ENCODE measurements at regions not wholly inside any gene's neighbourhood (a gene's known extent, or its start where the extent isn't known, plus 50 kb on each side); places are given as distances from the start of the nearest gene placed in this dataset.

DNA sequence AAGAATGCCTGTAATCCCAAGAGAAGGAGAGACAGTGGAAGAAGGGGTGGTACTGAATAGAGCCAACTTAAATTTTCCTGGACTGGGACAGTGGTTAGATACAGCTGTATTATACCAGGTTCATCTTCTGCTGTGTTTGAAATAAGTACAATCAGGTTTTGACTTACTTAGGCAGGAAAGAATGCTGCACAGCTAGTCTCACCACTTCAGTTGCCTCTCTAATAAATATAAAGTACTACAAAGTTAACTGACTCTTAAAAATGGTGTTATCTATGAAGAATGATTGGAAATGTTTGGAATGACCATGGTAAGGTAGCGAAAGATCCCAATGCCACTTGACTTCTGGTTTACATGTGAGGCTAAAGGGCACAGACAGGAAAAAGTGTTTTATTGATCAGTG is 652.1 kb downstream of the NOVA1 start:
- DNase-seq, result no peak

DNA sequence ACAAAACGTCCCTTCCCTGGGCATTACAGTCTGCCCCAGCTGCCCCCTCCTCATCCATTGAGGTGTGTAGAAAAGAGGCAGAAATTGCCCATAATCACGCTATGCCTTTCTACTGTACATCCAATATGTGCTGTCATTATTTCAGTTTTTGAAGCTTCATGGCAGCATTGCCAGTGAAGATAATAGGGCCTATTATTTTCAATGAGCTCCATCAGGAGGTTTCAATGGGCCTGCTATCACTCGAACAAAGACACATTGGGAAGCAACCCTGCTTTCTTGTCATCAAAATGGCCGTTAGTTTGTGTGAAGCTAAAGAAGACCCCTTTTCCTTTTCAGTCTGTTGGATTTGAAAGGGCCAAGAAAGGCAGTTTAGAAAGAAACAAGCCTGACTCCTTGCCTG is 653.8 kb downstream of the NOVA1 start:
- DNase-seq, result no peak

DNA sequence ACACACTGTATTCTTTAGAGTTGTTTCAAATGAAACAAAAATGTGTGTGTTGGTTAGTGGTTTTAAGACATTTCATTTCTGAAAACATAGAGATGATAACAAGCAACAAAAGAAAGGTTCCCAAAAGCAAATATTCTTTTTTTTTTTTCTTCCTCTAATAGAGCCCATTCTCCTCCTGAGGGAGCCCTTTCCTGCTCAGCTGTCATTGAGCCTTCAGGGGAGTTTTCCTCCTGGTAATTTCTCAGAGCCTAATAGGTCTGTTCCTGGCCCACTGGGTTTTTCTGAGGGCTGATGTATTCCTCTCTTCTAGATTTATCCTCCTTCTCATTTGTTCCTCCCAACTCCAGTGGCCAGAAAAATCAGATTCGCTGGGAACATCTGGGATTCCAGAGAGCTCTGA is 654.5 kb downstream of the NOVA1 start:
- no peak for DNase-seq

DNA sequence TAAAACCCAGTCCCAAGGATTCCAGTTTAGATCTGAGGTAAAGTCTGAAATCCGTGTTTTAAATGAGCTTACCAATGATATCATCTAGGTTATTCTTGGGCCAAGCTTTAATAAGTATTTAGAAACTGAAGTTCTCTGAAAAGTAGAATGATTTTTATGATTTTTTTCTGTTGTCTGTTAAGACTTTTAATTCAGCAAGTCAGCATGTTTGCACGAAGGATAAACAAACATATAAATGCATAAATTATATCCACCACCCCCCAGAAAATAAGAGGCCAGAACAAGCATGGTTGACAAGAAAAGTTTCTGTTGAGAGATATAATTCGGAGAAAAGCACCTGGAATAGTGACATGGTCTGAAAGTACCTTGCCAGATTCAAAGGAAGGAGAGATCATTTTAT is 655.7 kb downstream of the NOVA1 start:
- DNase-seq, result no peak

DNA sequence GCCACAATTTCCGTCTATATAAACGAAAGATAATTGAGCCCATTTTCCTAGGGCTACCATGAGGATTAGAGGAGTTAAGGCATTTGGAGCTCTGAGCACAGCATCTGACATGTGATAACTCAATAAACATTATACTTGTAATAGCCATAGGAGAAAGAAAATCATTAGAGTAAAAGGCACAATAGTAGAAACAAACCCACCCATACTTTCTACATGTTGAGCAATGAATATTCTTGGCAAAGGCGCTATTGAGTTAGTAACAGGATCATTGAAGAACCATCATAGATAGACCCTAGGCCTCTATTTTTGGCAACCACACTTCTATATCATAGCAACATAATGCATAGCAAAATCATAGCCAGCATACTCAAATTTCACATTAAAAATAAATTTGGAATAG is 664.1 kb downstream of the NOVA1 start:
- no peak for DNase-seq

DNA sequence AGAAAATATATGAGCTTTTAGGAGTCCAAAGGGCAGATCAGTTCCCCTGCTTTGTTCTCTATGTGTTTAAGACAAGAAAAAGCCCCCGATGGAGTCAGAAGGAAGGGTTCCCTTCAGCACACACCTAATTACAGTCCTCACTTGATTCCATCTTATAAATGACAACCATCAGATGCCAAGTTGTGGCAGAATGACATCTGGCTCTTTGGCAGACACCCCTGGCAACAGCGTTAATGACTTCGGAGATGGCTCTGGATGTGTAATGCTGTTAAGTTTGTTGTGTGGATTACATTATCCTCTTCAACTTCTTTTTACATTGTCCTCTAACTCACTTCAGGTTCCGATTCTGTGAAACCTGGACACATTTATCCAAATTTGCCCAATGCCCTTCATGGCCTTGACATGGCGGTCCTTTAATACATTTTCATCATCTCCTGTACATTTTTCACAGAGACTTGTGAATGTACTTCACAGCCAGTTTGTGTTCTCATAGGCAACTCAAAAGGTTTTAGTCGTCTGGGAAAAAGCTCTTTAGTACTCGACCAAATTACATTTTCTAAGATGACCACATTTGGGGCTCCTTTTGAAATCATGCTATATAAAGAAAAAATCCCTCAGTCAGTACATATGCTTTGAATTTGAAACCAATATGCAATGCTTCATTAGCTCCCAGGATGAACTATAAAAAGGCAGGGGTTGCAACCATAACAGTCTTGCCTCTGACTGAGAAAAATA is 667.8 kb downstream of the NOVA1 start:
- no peak for DNase-seq

DNA sequence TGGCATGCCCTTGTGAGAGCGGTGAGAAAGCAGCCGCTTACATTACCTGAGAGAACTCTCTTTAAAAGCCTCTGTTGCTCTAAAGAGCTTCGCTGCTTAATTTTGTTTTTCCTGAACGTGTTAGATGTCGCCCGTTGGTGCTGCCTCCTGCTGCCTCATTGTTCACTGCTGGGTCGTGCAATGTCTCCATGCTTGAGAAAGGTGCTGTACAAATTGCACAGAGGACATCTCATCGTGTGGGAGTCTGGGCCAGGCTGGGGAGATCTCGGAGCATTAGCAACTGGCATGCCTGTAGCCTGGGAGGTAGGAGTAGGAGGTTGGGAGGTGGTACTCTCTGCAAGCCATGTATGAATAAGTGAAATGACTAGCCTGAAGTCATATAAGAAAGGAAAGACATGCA is 686.0 kb downstream of the NOVA1 start:
- DNase-seq, result no peak

DNA sequence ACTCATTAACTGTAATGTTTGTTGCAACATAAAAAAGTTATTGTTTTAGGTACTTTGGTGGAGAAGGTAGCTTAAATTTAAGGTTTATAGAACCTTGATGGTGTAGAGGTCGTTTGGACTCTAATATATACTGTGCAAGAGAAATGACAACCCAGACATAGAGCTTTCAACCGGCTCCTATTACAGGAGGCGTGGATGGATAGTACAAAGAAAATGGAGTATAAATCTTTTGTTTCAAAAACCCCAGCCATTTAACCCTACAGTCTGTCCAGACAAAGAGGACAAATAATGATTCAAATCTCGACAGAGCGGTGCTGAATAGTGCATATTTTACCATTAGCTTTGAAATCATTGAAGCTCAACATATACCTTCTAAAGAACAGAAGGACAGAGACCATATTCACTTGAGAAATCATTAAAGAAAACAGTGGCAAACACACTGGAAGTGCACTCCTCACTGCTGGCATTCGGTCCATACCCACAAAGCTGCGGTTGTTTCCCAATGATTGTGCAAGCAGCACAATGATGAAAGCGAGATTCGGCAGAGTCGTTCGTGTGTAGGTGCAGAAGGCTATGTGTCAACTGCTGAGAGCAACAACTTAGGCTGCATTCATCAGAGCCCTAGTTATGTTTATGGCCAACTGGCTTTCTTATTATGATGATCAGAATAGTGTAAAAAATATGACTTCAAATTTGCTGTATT is 688.6 kb downstream of the NOVA1 start:
- DNase-seq, result no peak

DNA sequence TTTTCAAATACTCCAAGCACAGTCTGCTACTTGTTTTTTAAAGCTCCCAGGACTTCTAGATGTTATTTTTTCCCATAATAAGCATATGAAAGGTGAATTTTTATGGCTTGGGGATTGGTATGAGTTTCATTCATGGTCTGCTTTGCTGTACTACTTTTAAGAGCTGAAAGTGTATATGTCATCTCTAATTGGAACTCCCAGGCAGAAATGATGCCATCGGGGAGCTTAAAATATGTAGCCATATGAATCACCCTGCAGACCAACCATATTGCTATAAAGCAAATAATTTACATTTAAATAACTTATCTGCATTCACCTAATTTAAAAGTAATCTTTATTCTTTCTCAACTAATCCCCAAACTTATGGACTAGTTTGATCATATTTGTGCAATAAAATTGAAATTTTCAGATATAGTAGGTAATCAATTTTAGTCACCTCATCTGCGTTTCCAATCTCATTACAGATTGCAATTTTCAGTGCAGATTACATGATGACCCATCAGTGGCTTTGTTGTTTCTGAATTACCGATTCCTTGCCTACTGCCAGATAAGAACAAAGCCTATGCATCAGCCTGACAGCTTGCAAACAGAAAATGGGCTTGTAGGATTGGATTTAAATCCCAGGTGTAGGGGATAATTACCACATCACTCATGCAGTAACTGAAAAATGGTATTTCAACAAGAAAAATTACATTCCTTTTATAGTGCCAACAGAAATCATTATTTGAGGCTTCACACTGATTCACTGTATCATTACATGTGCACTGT is 689.4 kb downstream of the NOVA1 start:
- no peak for DNase-seq

DNA sequence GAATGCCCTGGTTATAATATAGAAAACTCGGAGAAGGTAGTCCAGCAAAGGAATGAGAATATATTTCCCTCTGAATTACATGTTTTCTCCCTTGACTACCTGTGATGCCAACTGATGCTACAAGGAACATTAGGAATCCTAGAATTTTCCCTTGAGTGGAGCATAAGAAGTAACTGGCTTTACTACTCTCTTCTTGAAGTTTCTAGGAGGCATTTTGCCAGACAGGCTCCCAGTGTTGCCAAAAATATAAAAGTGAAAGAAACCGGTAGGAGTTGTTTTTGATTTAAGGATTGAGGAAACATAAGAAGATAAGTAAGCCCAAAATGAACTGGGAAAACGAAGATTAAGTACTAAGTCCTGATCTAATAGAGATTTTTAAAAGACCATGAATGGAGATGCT is 693.4 kb downstream of the NOVA1 start:
- no peak for DNase-seq

DNA sequence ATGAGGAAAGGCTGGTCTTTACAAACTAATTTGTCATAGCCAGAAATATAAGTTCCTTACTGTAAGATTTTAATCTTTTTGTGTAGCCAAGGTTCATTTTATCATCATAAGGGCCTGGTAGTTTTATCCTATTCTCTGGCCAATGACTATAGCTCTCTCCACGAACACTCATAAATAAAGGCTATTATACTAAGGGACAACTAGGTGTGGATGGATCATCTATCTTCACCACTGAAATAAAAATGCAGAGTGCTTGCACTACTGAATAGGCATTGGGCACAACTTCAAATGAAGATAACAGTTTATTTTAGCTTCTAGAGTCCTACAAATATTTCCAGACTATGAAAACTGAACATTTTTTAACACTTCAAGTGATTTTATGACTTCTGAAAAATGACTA is 698.6 kb downstream of the NOVA1 start:
- no peak for DNase-seq

DNA sequence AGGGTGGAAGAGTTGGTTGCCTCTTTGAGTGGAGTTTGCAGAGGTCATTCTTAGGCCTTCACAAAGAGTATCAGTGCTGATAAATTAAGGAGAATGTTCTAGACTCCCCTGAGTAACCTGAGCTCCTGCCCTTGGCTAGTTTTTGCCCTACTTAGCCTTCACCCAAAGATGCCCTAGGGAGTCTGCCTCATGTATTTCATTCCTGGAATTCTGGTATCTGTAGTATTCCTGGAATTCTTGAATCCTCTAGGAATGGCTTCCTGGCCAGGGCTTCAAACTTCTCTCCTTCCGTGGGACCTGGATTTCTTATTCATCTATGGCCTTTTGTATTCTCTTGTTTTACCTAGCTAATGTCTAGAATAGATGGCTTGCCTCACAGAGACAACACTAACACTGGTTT is 701.1 kb downstream of the NOVA1 start:
- no peak for DNase-seq

DNA sequence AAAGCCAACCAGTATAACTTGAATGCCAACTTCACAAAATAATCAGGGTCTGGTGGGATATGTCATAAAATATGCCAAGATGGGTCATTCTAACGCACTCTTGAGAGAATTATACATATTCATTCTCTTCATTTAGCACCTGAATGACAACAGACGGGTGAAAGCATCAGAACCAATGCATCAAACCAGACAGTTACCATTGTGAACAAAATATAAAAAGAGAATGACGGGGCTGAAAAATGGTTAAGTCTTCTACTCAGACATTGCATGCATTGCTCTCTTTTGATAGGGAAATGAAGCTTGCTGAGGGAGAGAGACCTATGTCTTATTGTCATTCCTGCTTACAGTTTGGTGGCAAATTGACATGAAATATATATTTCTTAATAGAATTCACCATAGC is 702.1 kb downstream of the NOVA1 start:
- no peak for DNase-seq

DNA sequence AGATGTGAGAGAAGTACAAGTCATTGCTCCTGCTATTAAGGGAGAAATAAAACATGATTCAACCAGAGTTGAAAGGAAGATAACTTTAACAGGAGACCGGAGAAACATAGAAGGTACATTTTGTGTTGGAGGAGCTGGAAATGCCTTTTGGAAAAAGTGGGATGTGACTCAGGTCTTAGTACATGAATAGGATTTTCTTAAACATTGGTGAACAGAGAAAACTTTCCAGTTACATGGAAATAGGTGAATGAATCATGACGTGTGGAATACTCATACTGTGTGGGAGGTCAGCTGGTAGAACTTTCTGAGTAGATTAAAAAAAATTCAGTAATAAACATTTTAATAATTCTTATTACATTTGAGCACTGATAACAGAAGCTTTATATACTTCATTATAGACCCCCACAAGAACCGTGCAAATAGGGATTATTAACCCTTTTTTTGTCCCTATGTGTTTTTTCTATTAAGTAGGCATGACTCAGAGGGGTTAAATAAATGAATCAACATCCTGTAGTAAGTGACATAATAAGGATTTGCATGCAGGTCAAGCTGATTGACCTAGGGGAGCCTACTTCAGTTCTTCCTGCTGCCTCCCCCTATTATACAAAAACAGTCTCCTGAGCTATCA is 710.5 kb downstream of the NOVA1 start:
- DNase-seq, result no peak

DNA sequence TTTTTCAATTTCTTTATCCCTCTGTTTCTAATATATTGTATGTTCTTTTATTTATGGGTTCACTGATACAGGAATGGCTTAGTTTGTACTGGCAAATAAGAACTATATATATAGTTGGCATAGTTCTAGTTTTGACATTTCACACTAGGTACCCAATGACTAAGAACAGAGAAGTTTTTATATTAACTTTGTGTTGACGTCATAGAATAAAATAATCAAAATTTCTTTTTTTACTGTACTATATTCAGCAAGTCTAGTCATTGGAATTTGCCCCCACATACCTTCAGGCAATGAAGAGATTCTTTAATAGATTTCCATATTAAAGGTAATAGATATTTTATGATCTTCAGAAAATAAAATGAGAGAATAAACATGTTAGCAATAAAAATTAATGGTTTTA is 713.2 kb downstream of the NOVA1 start:
- DNase-seq, result no peak

DNA sequence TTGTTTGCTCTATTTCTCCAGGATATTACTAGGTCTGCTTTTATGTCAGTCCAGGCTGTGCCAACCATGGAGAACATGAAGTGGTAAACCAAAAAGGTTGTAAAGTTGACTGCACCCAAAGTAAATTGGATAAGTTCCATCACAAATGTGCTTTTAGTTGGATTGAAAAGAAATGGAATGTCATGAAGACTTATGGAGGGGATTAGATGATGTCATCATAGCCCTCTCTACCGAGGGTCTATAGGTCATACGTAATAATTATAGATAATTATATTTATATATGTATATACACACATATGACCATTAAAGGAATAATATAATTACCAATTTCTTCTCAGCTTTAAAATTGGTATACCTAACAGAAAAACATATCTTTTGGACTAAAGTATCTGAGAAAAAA is 714.9 kb downstream of the NOVA1 start:
- DNase-seq, result no peak

DNA sequence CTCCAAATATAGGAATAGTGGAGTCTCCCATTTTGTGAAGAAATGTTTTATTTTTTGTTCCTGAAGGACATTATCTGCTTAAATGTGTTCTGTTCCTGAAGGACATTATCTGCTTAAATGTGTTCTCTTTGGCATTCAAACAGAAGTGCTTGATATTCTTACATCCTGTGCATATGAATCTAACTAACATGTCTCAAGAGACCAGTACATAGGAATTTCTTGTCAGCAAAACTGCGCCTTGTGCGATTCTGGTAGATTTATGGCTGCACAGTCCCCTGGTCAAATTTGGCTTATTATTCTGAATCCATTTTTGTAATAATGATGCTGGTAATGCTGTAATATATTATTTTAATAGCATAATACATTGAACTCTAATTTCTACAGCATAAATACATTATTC is 722.4 kb downstream of the NOVA1 start:
- DNase-seq, result no peak

DNA sequence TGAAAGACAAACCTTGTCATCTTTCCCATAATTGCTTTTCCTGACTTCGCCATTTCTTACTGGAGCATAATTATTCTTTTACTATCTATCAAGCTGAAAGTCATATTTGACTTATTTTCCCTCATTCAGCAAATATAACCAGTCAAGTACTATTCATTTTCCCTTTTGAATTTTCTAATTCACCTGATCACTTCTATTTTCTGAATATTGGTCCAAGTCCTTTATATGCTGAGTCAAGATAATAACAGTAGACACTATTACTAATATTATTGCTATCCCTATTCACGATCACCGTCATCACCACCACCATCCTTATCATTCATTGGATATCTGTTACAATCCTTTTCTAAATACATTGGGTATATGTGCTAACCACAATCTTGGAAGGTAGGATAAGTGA is 728.0 kb downstream of the NOVA1 start:
- DNase-seq, result no peak

DNA sequence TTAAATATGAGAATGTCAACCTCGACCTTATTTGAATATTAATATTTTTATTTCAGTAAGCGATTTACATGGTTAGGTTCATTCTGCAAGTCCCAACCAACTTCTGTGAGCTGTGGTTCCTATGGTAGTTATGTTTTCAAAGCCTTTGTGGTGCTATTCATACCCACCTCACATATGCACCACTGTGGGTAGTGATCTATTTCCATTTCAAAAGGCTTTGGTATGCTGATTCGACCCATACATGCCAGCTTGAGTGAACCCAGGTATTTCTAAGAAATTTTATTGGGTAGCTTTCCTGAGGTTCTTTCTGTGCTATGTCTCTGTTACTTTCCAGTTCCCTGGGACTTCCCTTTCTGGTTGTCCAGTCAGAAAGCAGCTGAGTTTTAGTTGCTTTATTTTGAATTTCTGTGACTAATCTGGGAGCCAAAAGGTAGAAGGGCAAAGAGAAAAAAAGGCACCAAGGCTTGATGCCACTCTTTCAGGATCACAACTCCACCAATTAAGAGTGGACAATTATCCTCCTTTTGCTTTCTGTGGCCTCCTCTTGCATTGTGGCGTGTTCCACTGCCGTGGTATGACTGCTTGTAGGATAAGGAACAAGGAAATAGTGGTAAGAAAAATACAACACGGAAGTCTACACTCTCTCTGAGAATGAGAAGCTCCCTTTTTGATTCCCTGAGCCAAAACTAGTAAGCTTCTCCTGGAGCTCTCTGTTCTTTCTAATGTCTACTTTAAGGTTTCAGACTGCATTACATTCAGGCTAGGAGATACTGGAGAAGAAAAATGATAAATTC is 729.1 kb downstream of the NOVA1 start:
- DNase-seq, result no peak

DNA sequence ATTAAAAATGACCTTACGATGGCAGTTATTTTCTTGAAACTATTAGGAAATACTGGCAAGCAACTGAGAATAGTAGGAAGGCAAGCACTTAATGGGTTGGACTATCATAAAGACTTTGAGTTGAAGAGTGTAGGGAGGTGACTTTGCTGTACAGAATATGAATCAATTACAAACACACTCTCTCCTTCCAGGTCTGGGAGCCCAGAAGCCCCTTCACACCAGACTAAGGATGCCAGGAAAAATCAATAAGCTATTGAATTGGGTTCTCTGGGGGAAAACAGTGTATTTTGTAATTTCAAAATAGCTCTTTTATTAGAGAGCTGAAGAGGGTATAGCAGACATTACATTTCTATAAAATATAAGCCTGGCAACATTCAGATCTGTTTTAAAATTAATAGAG is 736.4 kb downstream of the NOVA1 start:
- DNase-seq, result no peak

DNA sequence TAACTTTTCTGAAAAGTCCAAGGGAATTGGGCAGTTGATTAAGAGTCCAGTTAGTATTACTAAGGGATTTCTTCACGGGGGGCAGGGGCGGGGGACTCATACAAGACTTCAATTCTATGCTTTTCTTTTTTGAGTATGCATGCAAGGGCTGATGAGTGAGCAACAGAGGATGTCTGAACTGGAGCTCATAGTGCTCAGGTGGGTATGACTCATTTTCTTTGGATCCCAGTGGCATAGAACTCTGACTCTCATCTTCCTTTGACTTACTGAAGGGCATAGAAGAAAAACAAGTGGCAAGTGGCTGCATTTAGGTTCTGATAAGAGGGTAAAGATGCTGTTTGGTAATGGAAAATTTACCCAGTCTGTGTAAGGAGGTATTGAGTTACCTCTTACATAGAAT is 749.2 kb downstream of the NOVA1 start:
- DNase-seq, result no peak

DNA sequence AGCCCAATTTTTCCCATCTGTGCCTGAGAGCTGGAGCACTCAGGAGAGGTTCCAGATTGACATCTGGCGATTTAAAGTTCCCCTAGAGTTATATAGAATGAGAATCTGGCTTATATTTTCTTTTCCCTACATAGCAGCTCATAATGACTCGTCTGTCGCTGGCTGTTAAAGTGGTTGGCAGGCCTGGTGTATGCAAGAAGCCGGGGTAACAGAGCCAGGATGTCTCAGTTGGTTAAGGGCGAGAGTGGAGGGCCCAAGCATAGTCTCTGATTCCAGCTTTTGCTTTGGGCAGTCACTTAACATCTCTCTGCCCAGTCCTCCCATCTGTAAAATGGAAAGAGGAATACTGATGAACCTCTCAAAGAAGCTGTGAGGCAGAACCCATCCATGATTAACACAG is 751.6 kb downstream of the NOVA1 start:
- DNase-seq, result no peak
